ENCODE measurements at regions not wholly inside any gene's neighbourhood (a gene's known extent, or its start where the extent isn't known, plus 50 kb on each side); places are given as distances from the start of the nearest gene placed in this dataset.

- TF ChIP-seq CTCF (IDR thresholded peaks at IDR 0.05) (no peak), POLR2A (IDR thresholded peaks at IDR 0.05) (no peak), EP300 (IDR thresholded peaks at IDR 0.05) (no peak)
These were observed 61.3 kb downstream of the GLUL start for GRCh38 chr1:182330303-182330702.
